ENCODE measurements at regions not wholly inside any gene's neighbourhood (a gene's known extent, or its start where the extent isn't known, plus 50 kb on each side); places are given as distances from the start of the nearest gene placed in this dataset.

DNA sequence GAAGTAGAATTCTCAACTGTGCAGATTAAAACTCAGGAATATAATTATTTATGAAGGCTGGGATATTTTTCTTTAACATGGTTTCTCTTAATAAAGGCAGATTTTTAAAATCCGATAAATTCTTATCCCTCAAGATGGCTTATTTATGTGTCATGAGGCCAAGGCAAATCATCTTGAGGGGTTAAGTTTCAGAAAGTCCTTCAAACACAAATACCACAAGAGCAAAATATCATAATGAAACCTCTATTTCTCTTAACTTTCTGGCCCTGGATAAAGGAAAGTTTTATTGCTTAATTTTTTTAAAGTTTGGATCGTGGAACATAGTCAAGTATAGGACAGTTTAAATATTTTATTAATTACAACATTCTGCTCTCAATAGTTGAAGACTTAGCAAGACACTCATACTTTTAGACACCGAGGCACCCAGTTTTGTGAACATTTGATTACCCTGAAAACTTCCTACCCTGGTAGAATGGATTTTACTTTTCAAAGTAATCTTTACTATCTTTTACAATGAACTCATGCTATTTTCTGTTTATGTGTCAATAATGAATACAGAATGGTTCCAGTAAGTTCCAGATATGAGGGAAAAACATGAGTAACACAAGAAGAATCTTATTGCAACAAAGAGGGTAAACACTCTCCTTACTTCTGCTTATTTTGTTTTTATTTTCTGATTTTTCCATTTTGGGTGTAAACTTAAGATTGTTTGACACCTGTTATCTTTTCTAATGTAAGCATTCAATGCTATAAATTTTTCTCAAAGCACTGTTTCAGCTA is 200.7 kb upstream of the IL15 start:
- no peaks in the 10 kb centered on the region for H3K36me3 ChIP-seq (ENCODE audit: insufficient read depth)
- no peak overlapping the region for H3K4me2 ChIP-seq
- H3K9ac ChIP-seq, result no peak overlapping the region
- H3K27me3 ChIP-seq (ENCODE audit: insufficient read depth, low read depth), result no peaks in the 10 kb centered on the region
- H3K4me3 ChIP-seq (IDR thresholded peaks at IDR 0.05; ENCODE audit: insufficient read depth, low read depth, low read length), result no peak overlapping the region
- H3K27ac ChIP-seq, result no peak overlapping the region
- no peaks in the 10 kb centered on the region for H3K79me2 ChIP-seq (ENCODE audit: insufficient read depth, low read depth)
- no peaks in the 10 kb centered on the region for H4K20me1 ChIP-seq (ENCODE audit: insufficient read depth)
- H2AFZ ChIP-seq (ENCODE audit: low read depth), result no peak overlapping the region
- TF ChIP-seq, protein P1, sequence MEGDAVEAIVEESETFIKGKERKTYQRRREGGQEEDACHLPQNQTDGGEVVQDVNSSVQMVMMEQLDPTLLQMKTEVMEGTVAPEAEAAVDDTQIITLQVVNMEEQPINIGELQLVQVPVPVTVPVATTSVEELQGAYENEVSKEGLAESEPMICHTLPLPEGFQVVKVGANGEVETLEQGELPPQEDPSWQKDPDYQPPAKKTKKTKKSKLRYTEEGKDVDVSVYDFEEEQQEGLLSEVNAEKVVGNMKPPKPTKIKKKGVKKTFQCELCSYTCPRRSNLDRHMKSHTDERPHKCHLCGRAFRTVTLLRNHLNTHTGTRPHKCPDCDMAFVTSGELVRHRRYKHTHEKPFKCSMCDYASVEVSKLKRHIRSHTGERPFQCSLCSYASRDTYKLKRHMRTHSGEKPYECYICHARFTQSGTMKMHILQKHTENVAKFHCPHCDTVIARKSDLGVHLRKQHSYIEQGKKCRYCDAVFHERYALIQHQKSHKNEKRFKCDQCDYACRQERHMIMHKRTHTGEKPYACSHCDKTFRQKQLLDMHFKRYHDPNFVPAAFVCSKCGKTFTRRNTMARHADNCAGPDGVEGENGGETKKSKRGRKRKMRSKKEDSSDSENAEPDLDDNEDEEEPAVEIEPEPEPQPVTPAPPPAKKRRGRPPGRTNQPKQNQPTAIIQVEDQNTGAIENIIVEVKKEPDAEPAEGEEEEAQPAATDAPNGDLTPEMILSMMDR (conservative IDR thresholded peaks at IDR 0.05; ENCODE audit: low read depth, low read length), result no peak
- H3K4me1 ChIP-seq (ENCODE audit: low read depth, poor library complexity, severe bottlenecking), result no peaks in the 10 kb centered on the region

DNA sequence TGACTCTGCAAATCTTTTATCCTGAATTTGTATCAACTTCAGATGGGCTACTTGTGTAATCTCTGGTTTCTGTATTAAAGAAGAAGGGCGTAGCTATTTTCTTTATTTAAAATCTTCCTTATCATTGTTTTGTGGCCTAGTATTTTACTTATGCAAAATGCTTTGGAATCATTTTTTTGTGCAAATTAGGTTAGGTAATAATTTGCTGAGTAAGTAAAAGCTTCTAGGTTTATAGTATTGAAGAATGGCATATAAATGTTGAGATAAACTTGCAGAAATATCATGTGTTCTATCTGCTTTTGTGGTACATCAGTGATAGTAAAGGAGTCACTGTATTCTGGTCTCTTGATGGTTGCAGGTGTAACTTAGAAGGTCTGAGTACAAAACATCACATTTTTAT is 197.2 kb upstream of the IL15 start:
- Histone ChIP-seq H4K20me1 (ENCODE audit: insufficient read depth) (no peaks in the 10 kb centered on the region), H3K27me3 (ENCODE audit: insufficient read depth, low read depth) (no peaks in the 10 kb centered on the region), H3K9ac (no peak overlapping the region), H3K4me2 (no peak overlapping the region), H3K4me3 (IDR thresholded peaks at IDR 0.05; ENCODE audit: insufficient read depth, low read depth, low read length) (no peak overlapping the region), H3K4me1 (ENCODE audit: low read depth, poor library complexity, severe bottlenecking) (no peaks in the 10 kb centered on the region), H3K36me3 (ENCODE audit: insufficient read depth) (no peaks in the 10 kb centered on the region), H3K79me2 (ENCODE audit: insufficient read depth, low read depth) (no peaks in the 10 kb centered on the region), H2AFZ (ENCODE audit: low read depth) (no peak overlapping the region), H3K27ac (no peak overlapping the region)
- TF ChIP-seq, protein P1 (conservative IDR thresholded peaks at IDR 0.05; ENCODE audit: low read depth, low read length), result no peak

DNA sequence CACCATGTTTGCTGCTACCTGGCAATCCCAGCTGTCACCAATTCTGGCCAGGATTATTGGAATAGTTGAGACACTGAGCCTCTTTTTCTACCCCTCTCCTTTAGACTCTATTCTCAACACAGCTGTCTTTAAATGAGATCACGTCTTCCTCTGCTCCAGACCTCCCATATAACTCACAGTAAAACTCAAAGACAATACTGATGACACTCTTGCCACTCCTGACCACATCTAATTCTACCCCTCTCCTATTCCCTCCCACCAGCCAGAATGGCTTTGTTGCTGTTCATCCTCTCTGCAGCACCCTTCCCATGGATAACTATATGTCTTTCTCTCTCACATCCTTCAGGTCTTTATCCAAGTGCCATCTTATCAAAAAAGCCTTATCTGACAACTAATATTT is 188.6 kb upstream of the IL15 start:
- no peak overlapping the region for H3K9ac ChIP-seq
- TF ChIP-seq, protein P1 (conservative IDR thresholded peaks at IDR 0.05; ENCODE audit: low read depth, low read length), result no peak

DNA sequence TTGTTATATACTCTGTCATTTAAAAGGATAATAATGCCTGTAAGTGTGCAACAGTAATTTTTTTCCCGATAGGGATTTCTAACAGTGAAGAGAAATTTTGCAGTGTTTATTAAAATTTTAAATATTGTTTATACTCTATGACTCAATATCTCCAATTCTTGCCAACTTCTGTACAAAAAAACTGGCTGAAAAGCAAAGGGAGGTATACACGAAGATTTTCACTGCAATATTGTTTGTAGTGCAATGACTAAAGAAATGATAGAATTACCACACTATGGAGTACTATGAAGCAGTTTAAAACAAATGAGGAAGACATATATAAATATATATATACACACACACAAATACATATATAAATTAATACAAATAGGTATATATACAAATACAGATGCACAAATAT is 187.9 kb upstream of the IL15 start:
- no peak overlapping the region for H3K4me2 ChIP-seq
- no peak overlapping the region for H2AFZ ChIP-seq (ENCODE audit: low read depth)
- H3K4me3 ChIP-seq (IDR thresholded peaks at IDR 0.05; ENCODE audit: insufficient read depth, low read depth, low read length), result no peak overlapping the region
- H3K36me3 ChIP-seq (ENCODE audit: insufficient read depth), result no peaks in the 10 kb centered on the region
- H3K27ac ChIP-seq, result no peak overlapping the region
- H3K4me1 ChIP-seq (ENCODE audit: low read depth, poor library complexity, severe bottlenecking), result no peaks in the 10 kb centered on the region
- no peaks in the 10 kb centered on the region for H3K79me2 ChIP-seq (ENCODE audit: insufficient read depth, low read depth)
- no peaks in the 10 kb centered on the region for H3K27me3 ChIP-seq (ENCODE audit: insufficient read depth, low read depth)
- no peak overlapping the region for H3K9ac ChIP-seq
- H4K20me1 ChIP-seq (ENCODE audit: insufficient read depth), result no peaks in the 10 kb centered on the region
- TF ChIP-seq, protein P1 (conservative IDR thresholded peaks at IDR 0.05; ENCODE audit: low read depth, low read length), result no peak

More for the DNA sequence above, 188.6 kb upstream of the IL15 start:
- Histone ChIP-seq H3K36me3 (ENCODE audit: insufficient read depth) (no peaks in the 10 kb centered on the region), H4K20me1 (ENCODE audit: insufficient read depth) (no peaks in the 10 kb centered on the region), H3K27ac (no peak overlapping the region), H3K4me1 (ENCODE audit: low read depth, poor library complexity, severe bottlenecking) (no peaks in the 10 kb centered on the region), H2AFZ (ENCODE audit: low read depth) (no peak overlapping the region), H3K27me3 (ENCODE audit: insufficient read depth, low read depth) (no peaks in the 10 kb centered on the region), H3K79me2 (ENCODE audit: insufficient read depth, low read depth) (no peaks in the 10 kb centered on the region), H3K4me3 (IDR thresholded peaks at IDR 0.05; ENCODE audit: insufficient read depth, low read depth, low read length) (no peak overlapping the region), H3K4me2 (no peak overlapping the region)

All from KMS-11 (cell line).